ENCODE measurements at regions not wholly inside any gene's neighbourhood (a gene's known extent, or its start where the extent isn't known, plus 50 kb on each side); places are given as distances from the start of the nearest gene placed in this dataset.

GRCh38 chr5:74333430-74333829, 307.1 kb downstream of the ENC1 start:
- H3K4me3 ChIP-seq (ENCODE audit: insufficient read depth, low read depth, low read length, poor library complexity, severe bottlenecking) = no peak overlapping the region
- H3K27ac ChIP-seq (ENCODE audit: insufficient read depth, low read length, poor library complexity, severe bottlenecking) = no peak overlapping the region
- no peak for DNase-seq
- H3K4me1 ChIP-seq (ENCODE audit: control insufficient read depth, insufficient read depth, low read length, poor library complexity, severe bottlenecking) = no peaks in the 10 kb centered on the region
- H3K27me3 ChIP-seq (replicated peaks; ENCODE audit: control insufficient read depth, insufficient read depth, low read length, poor library complexity, severe bottlenecking) = no peaks in the 10 kb centered on the region
- H3K36me3 ChIP-seq (ENCODE audit: control insufficient read depth, insufficient read depth, low read length) = no peaks in the 10 kb centered on the region
- H3K9me3 ChIP-seq (ENCODE audit: control insufficient read depth, low read length) = no peaks in the 10 kb centered on the region

- H3K27me3 ChIP-seq (replicated peaks; ENCODE audit: control insufficient read depth, insufficient read depth, low read length, poor library complexity, severe bottlenecking) = no peaks in the 10 kb centered on the region
- no peaks in the 10 kb centered on the region for H3K9me3 ChIP-seq (ENCODE audit: control insufficient read depth, low read length)
- no peak overlapping the region for H3K4me3 ChIP-seq (ENCODE audit: insufficient read depth, low read depth, low read length, poor library complexity, severe bottlenecking)
Observed at GRCh38 chr5:74332682-74333081, 307.8 kb downstream of the ENC1 start.

GRCh38 chr5:74332006-74332405, 308.5 kb downstream of the ENC1 start:
- no peak overlapping the region for H3K27ac ChIP-seq (ENCODE audit: insufficient read depth, low read length, poor library complexity, severe bottlenecking)
- no peaks in the 10 kb centered on the region for H3K27me3 ChIP-seq (replicated peaks; ENCODE audit: control insufficient read depth, insufficient read depth, low read length, poor library complexity, severe bottlenecking)
- H3K4me3 ChIP-seq (ENCODE audit: insufficient read depth, low read depth, low read length, poor library complexity, severe bottlenecking) = no peak overlapping the region
- DNase-seq = no peak
- H3K4me1 ChIP-seq (ENCODE audit: control insufficient read depth, insufficient read depth, low read length, poor library complexity, severe bottlenecking) = peaks cover 2% of the 10 kb centered on the region
- H3K36me3 ChIP-seq (ENCODE audit: control insufficient read depth, insufficient read depth, low read length) = no peaks in the 10 kb centered on the region
- H3K9me3 ChIP-seq (ENCODE audit: control insufficient read depth, low read length) = no peaks in the 10 kb centered on the region

More at GRCh38 chr5:74332682-74333081, 307.8 kb downstream of the ENC1 start:
- H3K27ac ChIP-seq (ENCODE audit: insufficient read depth, low read length, poor library complexity, severe bottlenecking) = no peak overlapping the region
- DNase-seq = no peak
- no peaks in the 10 kb centered on the region for H3K4me1 ChIP-seq (ENCODE audit: control insufficient read depth, insufficient read depth, low read length, poor library complexity, severe bottlenecking)
- no peaks in the 10 kb centered on the region for H3K36me3 ChIP-seq (ENCODE audit: control insufficient read depth, insufficient read depth, low read length)

GRCh38 chr5:74328221-74328630, 312.3 kb downstream of the ENC1 start:
- DNase-seq = no peak
- Histone ChIP-seq H3K27me3 (replicated peaks; ENCODE audit: control insufficient read depth, insufficient read depth, low read length, poor library complexity, severe bottlenecking) (no peaks in the 10 kb centered on the region), H3K9me3 (ENCODE audit: control insufficient read depth, low read length) (no peaks in the 10 kb centered on the region), H3K4me1 (ENCODE audit: control insufficient read depth, insufficient read depth, low read length, poor library complexity, severe bottlenecking) (peaks cover 8% of the 10 kb centered on the region), H3K36me3 (ENCODE audit: control insufficient read depth, insufficient read depth, low read length) (no peaks in the 10 kb centered on the region), H3K27ac (ENCODE audit: insufficient read depth, low read length, poor library complexity, severe bottlenecking) (no peak overlapping the region), H3K4me3 (ENCODE audit: insufficient read depth, low read depth, low read length, poor library complexity, severe bottlenecking) (no peak overlapping the region)

- H3K4me3 ChIP-seq (ENCODE audit: insufficient read depth, low read depth, low read length, poor library complexity, severe bottlenecking) = no peak overlapping the region
- peaks cover 8% of the 10 kb centered on the region for H3K4me1 ChIP-seq (ENCODE audit: control insufficient read depth, insufficient read depth, low read length, poor library complexity, severe bottlenecking)
- no peak overlapping the region for H3K27ac ChIP-seq (ENCODE audit: insufficient read depth, low read length, poor library complexity, severe bottlenecking)
- no peaks in the 10 kb centered on the region for H3K27me3 ChIP-seq (replicated peaks; ENCODE audit: control insufficient read depth, insufficient read depth, low read length, poor library complexity, severe bottlenecking)
- H3K9me3 ChIP-seq (ENCODE audit: control insufficient read depth, low read length) = no peaks in the 10 kb centered on the region
- no peak for DNase-seq
- no peaks in the 10 kb centered on the region for H3K36me3 ChIP-seq (ENCODE audit: control insufficient read depth, insufficient read depth, low read length)
Observed at GRCh38 chr5:74327339-74327685, 313.2 kb downstream of the ENC1 start.

- Histone ChIP-seq H3K27me3 (replicated peaks; ENCODE audit: control insufficient read depth, insufficient read depth, low read length, poor library complexity, severe bottlenecking) (no peaks in the 10 kb centered on the region), H3K9me3 (ENCODE audit: control insufficient read depth, low read length) (no peaks in the 10 kb centered on the region), H3K36me3 (ENCODE audit: control insufficient read depth, insufficient read depth, low read length) (no peaks in the 10 kb centered on the region), H3K4me1 (ENCODE audit: control insufficient read depth, insufficient read depth, low read length, poor library complexity, severe bottlenecking) (peaks cover 8% of the 10 kb centered on the region), H3K27ac (ENCODE audit: insufficient read depth, low read length, poor library complexity, severe bottlenecking) (no peak overlapping the region), H3K4me3 (ENCODE audit: insufficient read depth, low read depth, low read length, poor library complexity, severe bottlenecking) (no peak overlapping the region)
- peak in 2 of 3 donors; percentile 1 for DNase-seq
Observed at GRCh38 chr5:74326571-74327338, 313.8 kb downstream of the ENC1 start.

GRCh38 chr5:74325866-74326265, 314.7 kb downstream of the ENC1 start:
- Histone ChIP-seq H3K4me3 (ENCODE audit: insufficient read depth, low read depth, low read length, poor library complexity, severe bottlenecking) (no peak overlapping the region), H3K9me3 (ENCODE audit: control insufficient read depth, low read length) (no peaks in the 10 kb centered on the region), H3K4me1 (ENCODE audit: control insufficient read depth, insufficient read depth, low read length, poor library complexity, severe bottlenecking) (peaks cover 8% of the 10 kb centered on the region), H3K36me3 (ENCODE audit: control insufficient read depth, insufficient read depth, low read length) (no peaks in the 10 kb centered on the region), H3K27ac (ENCODE audit: insufficient read depth, low read length, poor library complexity, severe bottlenecking) (no peak overlapping the region), H3K27me3 (replicated peaks; ENCODE audit: control insufficient read depth, insufficient read depth, low read length, poor library complexity, severe bottlenecking) (no peaks in the 10 kb centered on the region)
- no peak for DNase-seq

- no peak overlapping the region for H3K27ac ChIP-seq (ENCODE audit: insufficient read depth, low read length, poor library complexity, severe bottlenecking)
- peaks cover 8% of the 10 kb centered on the region for H3K4me1 ChIP-seq (ENCODE audit: control insufficient read depth, insufficient read depth, low read length, poor library complexity, severe bottlenecking)
- H3K9me3 ChIP-seq (ENCODE audit: control insufficient read depth, low read length) = no peaks in the 10 kb centered on the region
- no peaks in the 10 kb centered on the region for H3K36me3 ChIP-seq (ENCODE audit: control insufficient read depth, insufficient read depth, low read length)
- no peak for DNase-seq
- no peak overlapping the region for H3K4me3 ChIP-seq (ENCODE audit: insufficient read depth, low read depth, low read length, poor library complexity, severe bottlenecking)
- H3K27me3 ChIP-seq (replicated peaks; ENCODE audit: control insufficient read depth, insufficient read depth, low read length, poor library complexity, severe bottlenecking) = no peaks in the 10 kb centered on the region
Observed at GRCh38 chr5:74324556-74324955, 316.0 kb downstream of the ENC1 start.

GRCh38 chr5:74322944-74323343, 317.6 kb downstream of the ENC1 start:
- DNase-seq = no peak
- Histone ChIP-seq H3K27ac (ENCODE audit: insufficient read depth, low read length, poor library complexity, severe bottlenecking) (no peak overlapping the region), H3K9me3 (ENCODE audit: control insufficient read depth, low read length) (no peaks in the 10 kb centered on the region), H3K36me3 (ENCODE audit: control insufficient read depth, insufficient read depth, low read length) (no peaks in the 10 kb centered on the region), H3K4me3 (ENCODE audit: insufficient read depth, low read depth, low read length, poor library complexity, severe bottlenecking) (no peak overlapping the region), H3K4me1 (ENCODE audit: control insufficient read depth, insufficient read depth, low read length, poor library complexity, severe bottlenecking) (peaks cover 8% of the 10 kb centered on the region), H3K27me3 (replicated peaks; ENCODE audit: control insufficient read depth, insufficient read depth, low read length, poor library complexity, severe bottlenecking) (no peaks in the 10 kb centered on the region)

- H3K9me3 ChIP-seq (ENCODE audit: control insufficient read depth, low read length) = no peaks in the 10 kb centered on the region
- H3K27ac ChIP-seq (ENCODE audit: insufficient read depth, low read length, poor library complexity, severe bottlenecking) = no peak overlapping the region
- no peak for DNase-seq
- H3K36me3 ChIP-seq (ENCODE audit: control insufficient read depth, insufficient read depth, low read length) = no peaks in the 10 kb centered on the region
- no peak overlapping the region for H3K4me3 ChIP-seq (ENCODE audit: insufficient read depth, low read depth, low read length, poor library complexity, severe bottlenecking)
- H3K4me1 ChIP-seq (ENCODE audit: control insufficient read depth, insufficient read depth, low read length, poor library complexity, severe bottlenecking) = peaks cover 8% of the 10 kb centered on the region
- H3K27me3 ChIP-seq (replicated peaks; ENCODE audit: control insufficient read depth, insufficient read depth, low read length, poor library complexity, severe bottlenecking) = no peaks in the 10 kb centered on the region
Observed at GRCh38 chr5:74322191-74322590, 318.3 kb downstream of the ENC1 start.

Measured in effector memory CD4-positive, alpha-beta T cell (primary cell).